ENCODE measurements at regions not wholly inside any gene's neighbourhood (a gene's known extent, or its start where the extent isn't known, plus 50 kb on each side); places are given as distances from the start of the nearest gene placed in this dataset.

GRCh38 chr13:74465271-74465670 lies 331.1 kb upstream of the KLF12 start:
- TF ChIP-seq CTCF (IDR thresholded peaks at IDR 0.05; ENCODE audit: control extremely low read depth, extremely low read depth, low read depth, missing control alignments): no peak
- no peak for DNase-seq (ENCODE audit: extremely low spot score)
- POLR2A ChIA-PET: no interaction called here
- CTCF ChIA-PET: interaction anchor here (1.1 to 1.5 kb wide), 4 partner anchors 12 to 116 kb away, joined by 3 to 4 read pairs (median 3); no protein-coding TSS in a partner anchor

GRCh38 chr13:74464670-74465069 lies 330.5 kb upstream of the KLF12 start:
- TF ChIP-seq CTCF (IDR thresholded peaks at IDR 0.05; ENCODE audit: control extremely low read depth, extremely low read depth, low read depth, missing control alignments): no peak
- ChIA-PET CTCF (interaction anchor here (1.3 kb wide), 1 partner anchor 37 kb away, joined by 4 read pairs; no protein-coding TSS in a partner anchor), POLR2A (no interaction called here)
- no peak for DNase-seq (ENCODE audit: extremely low spot score)

GRCh38 chr13:74461011-74461410 lies 326.8 kb upstream of the KLF12 start:
- no peak for DNase-seq (ENCODE audit: extremely low spot score)
- ChIA-PET CTCF (no interaction called here), POLR2A (no interaction called here)
- no peak for TF ChIP-seq CTCF (IDR thresholded peaks at IDR 0.05; ENCODE audit: control extremely low read depth, extremely low read depth, low read depth, missing control alignments)

DNA sequence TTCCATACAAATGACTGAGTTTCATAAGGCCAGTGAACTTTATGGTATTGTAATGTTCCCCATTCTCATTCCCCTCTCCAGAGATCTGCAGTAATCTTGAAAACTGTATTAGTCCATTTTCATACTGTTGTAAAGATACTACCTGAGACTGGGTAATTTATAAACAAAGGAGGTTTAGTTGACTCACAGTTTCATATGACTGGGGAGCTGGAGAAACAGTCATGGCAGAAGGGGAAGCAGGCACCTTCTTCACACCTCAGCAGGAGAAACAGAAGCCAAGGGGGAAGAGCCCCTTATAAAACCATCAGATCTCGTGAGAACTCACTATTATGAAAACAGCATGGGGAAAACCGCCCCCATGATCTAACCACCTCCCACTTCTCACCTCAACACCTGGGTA lies 318.7 kb upstream of the KLF12 start:
- TF ChIP-seq CTCF (IDR thresholded peaks at IDR 0.05; ENCODE audit: control extremely low read depth, extremely low read depth, low read depth, missing control alignments): no peak
- ChIA-PET POLR2A (no interaction called here), CTCF (no interaction called here)
- DNase-seq (ENCODE audit: extremely low spot score): no peak

- POLR2A ChIA-PET: no interaction called here
Measured at GRCh38 chr13:74452176-74452575, 318.0 kb upstream of the KLF12 start.

DNA sequence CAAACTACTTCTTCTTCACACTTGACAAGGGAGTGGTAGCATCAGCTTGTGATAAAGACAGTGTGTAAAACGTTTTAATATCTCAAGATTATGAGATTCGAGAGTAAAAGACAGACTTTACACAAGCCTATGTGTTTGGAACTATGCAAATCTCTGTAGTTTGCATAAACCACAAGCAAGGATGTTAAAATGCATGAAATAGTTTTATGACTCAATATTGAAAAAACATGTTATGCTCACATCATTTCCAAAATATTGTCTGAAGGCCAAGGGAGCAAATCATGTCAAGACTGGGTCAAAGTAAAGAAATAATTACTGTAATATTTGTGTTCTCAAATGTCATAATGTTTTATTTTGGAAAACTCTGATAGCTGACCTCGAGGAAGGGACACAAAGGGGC lies 316.8 kb upstream of the KLF12 start:
- POLR2A ChIA-PET: no interaction called here
- DNase-seq (ENCODE audit: extremely low spot score): no peak
- TF ChIP-seq CTCF (IDR thresholded peaks at IDR 0.05; ENCODE audit: control extremely low read depth, extremely low read depth, low read depth, missing control alignments): no peak
- CTCF ChIA-PET: no interaction called here

More at GRCh38 chr13:74452176-74452575, 318.0 kb upstream of the KLF12 start:
- CTCF ChIA-PET: no interaction called here
- no peak for TF ChIP-seq CTCF (IDR thresholded peaks at IDR 0.05; ENCODE audit: control extremely low read depth, extremely low read depth, low read depth, missing control alignments)
- DNase-seq (ENCODE audit: extremely low spot score): no peak

- CTCF ChIA-PET: no interaction called here
- no peak for DNase-seq (ENCODE audit: extremely low spot score)
- no peak for TF ChIP-seq CTCF (IDR thresholded peaks at IDR 0.05; ENCODE audit: control extremely low read depth, extremely low read depth, low read depth, missing control alignments)
- POLR2A ChIA-PET: no interaction called here
Measured at GRCh38 chr13:74450525-74450845, 316.3 kb upstream of the KLF12 start.

Data from GM10248 (cell line).